Hypothalamus (tissue), 51 donors: ENCODE measurements at regions not wholly inside any gene's neighbourhood (a gene's known extent, or its start where the extent isn't known, plus 50 kb on each side); places are given as distances from the start of the nearest gene placed in this dataset.
"Not testable (repeated sequence)": the region's sequence is repeated elsewhere in the genome, so short reads cannot be mapped to it uniquely, and the experiment has no call there.

Source experiments
- DNase-seq, 51 donors: peaks; one replicate each; lab custom pipeline; 2025; lab: John Stamatoyannopoulos, UW

- no peak for DNase-seq
Measured at GRCh38 chr10:50993771-50994251, 80.5 kb upstream of the PRKG1 start.

GRCh38 chr10:50997461-50997860 lies 76.8 kb upstream of the PRKG1 start:
- no peak for DNase-seq

DNA sequence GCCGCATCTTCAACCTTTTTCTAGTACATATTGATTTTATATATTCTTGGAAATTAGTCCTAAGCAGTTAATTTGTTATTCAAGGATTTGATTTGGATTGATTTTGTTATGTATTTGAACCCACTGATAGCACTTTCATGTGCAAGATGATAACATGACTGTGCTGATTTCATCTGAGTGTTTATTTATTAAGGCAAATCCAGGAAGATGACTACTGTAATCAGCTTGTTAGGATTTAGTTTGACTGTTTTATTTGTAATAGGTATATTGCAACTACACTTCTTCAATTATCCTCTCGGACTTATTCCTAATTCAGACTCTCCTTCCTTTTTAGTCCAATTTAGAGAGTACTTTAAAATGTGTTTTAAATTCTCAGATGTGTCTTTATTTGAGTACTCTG lies 75.1 kb upstream of the PRKG1 start:
- no peak for DNase-seq

- DNase-seq, result no peak
Measured at GRCh38 chr10:51000164-51000563, 74.1 kb upstream of the PRKG1 start.

GRCh38 chr10:51000976-51001375 lies 73.3 kb upstream of the PRKG1 start:
- DNase-seq, result no peak

- no peak for DNase-seq
Measured at GRCh38 chr10:51001587-51001986, 72.7 kb upstream of the PRKG1 start.

- no peak for DNase-seq
Measured at GRCh38 chr10:51002469-51002868, 71.8 kb upstream of the PRKG1 start.

DNA sequence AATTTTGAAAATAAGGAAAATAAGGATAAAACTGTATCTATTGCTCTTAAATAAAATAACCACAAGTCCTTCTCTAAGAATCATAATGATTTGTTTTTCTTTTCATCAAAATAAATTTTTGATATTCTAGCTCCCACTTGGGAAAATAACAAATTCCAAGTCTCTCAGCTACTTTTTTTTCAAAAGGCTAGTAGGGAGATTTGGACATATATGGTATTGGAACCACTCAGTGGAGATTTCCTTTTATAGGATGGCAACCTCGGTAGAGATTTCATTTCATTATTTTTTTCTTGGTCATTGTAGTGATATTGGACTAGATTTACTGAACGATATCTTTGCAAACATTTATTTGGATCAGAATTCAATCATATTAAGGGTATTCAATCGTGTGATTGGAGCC lies 69.5 kb upstream of the PRKG1 start:
- no peak for DNase-seq

- DNase-seq, result no peak
Measured at GRCh38 chr10:51005551-51005950, 68.7 kb upstream of the PRKG1 start.

DNA sequence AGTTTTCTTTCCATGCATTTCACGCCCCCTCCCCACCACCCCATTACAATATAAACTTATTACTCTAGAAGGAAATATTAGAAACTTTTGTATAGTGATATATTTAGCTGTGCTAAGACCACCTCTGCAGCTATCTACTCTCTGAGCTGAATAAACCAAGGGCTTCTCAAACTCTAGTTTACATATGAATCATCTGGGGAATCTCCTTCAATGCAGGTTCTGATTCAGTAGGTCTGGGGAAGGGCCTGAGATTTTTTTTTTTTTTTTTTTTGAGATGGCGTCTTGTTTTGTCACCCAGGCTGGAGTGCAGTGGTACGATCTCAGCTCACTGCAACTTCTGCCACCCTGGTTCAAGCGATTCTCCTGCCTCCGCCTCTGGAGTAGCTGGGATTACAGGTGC lies 67.6 kb upstream of the PRKG1 start:
- DNase-seq, result no peak

DNA sequence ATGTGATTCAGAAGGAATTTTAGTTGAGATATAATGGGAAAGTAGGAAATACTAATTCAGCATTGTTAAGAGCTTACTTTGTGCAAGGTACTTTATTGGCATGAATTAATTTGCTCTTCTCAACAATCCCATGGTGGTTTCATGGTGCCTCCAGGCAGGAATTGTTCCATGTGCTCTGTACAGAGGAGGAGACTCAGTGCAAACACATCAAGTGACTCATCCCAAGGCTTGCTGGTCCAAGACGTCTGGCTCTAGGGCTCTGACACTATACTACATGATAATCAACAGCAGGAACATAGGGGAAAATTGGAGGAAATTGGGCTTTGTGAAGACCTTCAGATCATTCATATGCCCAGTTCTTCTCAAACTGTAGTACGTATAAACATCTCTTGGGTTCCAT lies 66.5 kb upstream of the PRKG1 start:
- DNase-seq, result no peak

DNA sequence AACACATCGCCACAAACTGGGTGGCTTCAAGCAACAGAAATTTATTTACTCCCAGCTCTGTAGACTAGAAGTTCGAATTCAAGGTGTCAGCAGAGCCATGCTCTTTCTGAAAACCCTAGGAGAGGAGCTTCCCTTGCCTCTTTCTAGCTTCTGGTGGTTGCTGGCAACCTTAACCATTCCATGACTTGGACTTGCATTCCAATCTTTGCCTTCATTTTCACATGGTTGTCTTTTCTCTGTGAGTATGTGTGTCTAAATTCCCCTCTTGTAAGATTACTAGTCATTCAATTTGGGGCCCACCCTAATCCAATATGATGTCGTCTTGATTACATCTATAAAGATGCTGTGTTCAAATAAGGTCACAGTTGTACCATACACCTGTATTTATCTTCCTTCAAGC lies 65.9 kb upstream of the PRKG1 start:
- DNase-seq, result no peak

GRCh38 chr10:51010977-51011376 lies 63.3 kb upstream of the PRKG1 start:
- DNase-seq, result no peak

GRCh38 chr10:51012073-51012472 lies 62.2 kb upstream of the PRKG1 start:
- no peak for DNase-seq

DNA sequence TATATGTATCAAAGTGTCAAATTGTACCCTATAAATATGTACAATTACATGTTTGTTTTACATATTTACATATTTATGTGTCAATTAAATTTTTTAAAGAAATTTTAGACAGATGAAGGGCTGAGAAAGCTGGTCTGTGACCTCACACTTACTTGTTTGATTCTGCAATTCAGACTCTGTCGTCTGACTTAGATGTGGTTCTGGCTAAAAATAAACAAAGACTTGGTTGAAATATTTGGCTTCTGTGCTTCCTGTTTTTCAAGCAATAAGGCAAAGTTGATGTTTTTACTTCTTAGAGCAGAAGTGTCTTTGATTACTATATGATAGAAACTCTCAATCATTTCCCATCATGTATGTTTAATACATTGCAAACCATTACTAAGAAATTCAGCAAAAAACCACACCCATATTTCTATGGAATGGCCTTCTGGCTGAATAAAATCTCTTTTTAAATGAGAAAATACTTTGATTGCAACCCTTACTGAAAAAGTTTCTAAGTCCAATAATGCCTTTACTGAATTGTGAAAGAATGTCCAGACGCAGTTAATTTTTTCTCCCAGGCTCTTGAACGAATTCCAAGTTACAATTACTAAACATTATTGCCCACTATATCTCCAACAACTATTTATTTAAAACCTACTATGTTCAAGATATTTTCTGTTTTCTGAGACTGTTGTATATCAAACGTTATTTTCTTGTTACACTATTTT lies 59.5 kb upstream of the PRKG1 start:
- no peak for DNase-seq

DNA sequence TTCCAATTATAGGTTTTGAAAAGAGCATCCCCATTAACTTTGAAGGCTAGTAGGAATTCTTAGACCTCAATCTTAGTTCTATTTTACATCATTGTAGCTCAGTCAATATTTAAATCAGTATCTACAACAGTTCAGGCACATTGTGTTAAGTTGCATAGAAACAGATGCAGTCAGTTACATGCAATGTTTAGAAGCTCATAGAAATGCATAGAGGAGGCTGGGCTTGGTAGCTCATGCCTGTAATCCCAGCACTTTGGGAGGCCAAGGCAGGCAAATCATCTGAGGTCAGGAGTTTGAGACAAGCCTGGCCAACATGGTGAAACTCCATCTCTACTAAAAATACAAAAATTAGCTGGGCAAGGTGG lies 58.9 kb upstream of the PRKG1 start:
- DNase-seq, result not testable (repeated sequence)

DNA sequence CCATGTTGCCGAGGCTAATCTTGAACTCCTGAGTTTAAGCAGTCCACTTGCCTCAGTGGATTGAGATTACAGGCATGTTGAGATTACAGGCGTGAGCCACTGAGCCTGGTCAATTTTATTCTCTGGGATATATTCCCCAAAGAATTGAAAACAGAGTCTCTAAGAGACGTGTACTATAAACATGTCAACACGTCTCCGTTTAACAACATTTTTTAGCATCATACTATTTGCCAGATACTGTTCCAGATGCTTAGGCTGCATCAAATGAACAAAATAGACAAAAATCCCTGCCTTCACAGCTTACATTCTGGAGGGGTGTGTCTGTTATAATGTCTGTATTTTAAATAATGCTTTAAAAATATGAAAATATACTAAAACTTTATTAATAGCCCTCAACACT lies 54.1 kb upstream of the PRKG1 start:
- DNase-seq, result no peak

- DNase-seq, result no peak
Measured at GRCh38 chr10:51022933-51023585, 51.2 kb upstream of the PRKG1 start.

- no peak for DNase-seq
Measured at GRCh38 chr10:51023636-51024035, 50.7 kb upstream of the PRKG1 start.
